Glutamatergic neuron (in vitro differentiated cells): ENCODE measurements at regions not wholly inside any gene's neighbourhood (a gene's known extent, or its start where the extent isn't known, plus 50 kb on each side); places are given as distances from the start of the nearest gene placed in this dataset.

Source experiments
- DNase-seq: peaks from one replicate; pipeline ENCODE4 v3.0.0; 2022
- H3K27ac Mint-ChIP-seq: one replicate; pipeline ENCODE4 v1.8.0; 2020; ENCODE audit warnings: mild to moderate bottlenecking, mixed read lengths, inconsistent platforms; ENCODE audit not compliant: unreplicated experiment
- H3K27me3 Mint-ChIP-seq: one replicate; pipeline ENCODE4 v1.8.0; 2020; ENCODE audit warnings: mild to moderate bottlenecking, moderate library complexity, mixed read lengths, inconsistent platforms; ENCODE audit not compliant: unreplicated experiment
- H3K36me3 Mint-ChIP-seq: one replicate; pipeline ENCODE4 v1.8.0; 2020; ENCODE audit warnings: mild to moderate bottlenecking, mixed read lengths, inconsistent platforms; ENCODE audit not compliant: unreplicated experiment
- H3K4me1 Mint-ChIP-seq: one replicate; pipeline ENCODE4 v1.8.0; 2020; ENCODE audit warnings: mild to moderate bottlenecking, low read depth, mixed read lengths, inconsistent platforms; ENCODE audit not compliant: unreplicated experiment
- H3K4me3 Mint-ChIP-seq: one replicate; pipeline ENCODE4 v1.8.0; 2020; ENCODE audit warnings: mild to moderate bottlenecking, mixed read lengths, inconsistent platforms; ENCODE audit not compliant: unreplicated experiment
- H3K9me3 Mint-ChIP-seq: one replicate; pipeline ENCODE4 v1.8.0; 2020; ENCODE audit warnings: mild to moderate bottlenecking, moderate library complexity, mixed read lengths, inconsistent platforms; ENCODE audit not compliant: unreplicated experiment
- CTCF ChIP-seq: fragments of 200-600 bp; sonication (generic); IDR thresholded peaks from one replicate; pipeline ENCODE4 v1.5.0; 2021; ENCODE audit not compliant: partially characterized antibody, unreplicated experiment

- Mint-ChIP-seq H3K27ac (no peak overlapping the region), H3K4me3 (no peak overlapping the region), H3K36me3 (no peaks in the 10 kb centered on the region), H3K4me1 (peaks cover 7% of the 10 kb centered on the region), H3K27me3 (peaks cover 4% of the 10 kb centered on the region), H3K9me3 (peaks cover 2% of the 10 kb centered on the region)
- TF ChIP-seq CTCF, result no peak
- DNase-seq, result no peak
Measured at GRCh38 chr1:232380596-232380995, 249.3 kb downstream of the SIPA1L2 start.

GRCh38 chr1:232380131-232380530, 249.8 kb downstream of the SIPA1L2 start:
- Mint-ChIP-seq H3K4me3 (no peak overlapping the region), H3K4me1 (peaks cover 7% of the 10 kb centered on the region), H3K27me3 (peaks cover 4% of the 10 kb centered on the region), H3K27ac (no peak overlapping the region), H3K36me3 (no peaks in the 10 kb centered on the region), H3K9me3 (peaks cover 2% of the 10 kb centered on the region)
- no peak for DNase-seq
- TF ChIP-seq CTCF, result no peak

GRCh38 chr1:232379063-232379434, 250.9 kb downstream of the SIPA1L2 start:
- no peak for TF ChIP-seq CTCF
- H3K9me3 Mint-ChIP-seq, result peaks cover 2% of the 10 kb centered on the region
- peaks cover 7% of the 10 kb centered on the region for H3K4me1 Mint-ChIP-seq
- peaks cover 4% of the 10 kb centered on the region for H3K27me3 Mint-ChIP-seq
- no peak for DNase-seq
- H3K36me3 Mint-ChIP-seq, result no peaks in the 10 kb centered on the region
- no peak overlapping the region for H3K4me3 Mint-ChIP-seq
- H3K27ac Mint-ChIP-seq, result no peak overlapping the region

- H3K27me3 Mint-ChIP-seq, result peaks cover 5% of the 10 kb centered on the region
- H3K4me3 Mint-ChIP-seq, result no peak overlapping the region
- no peak overlapping the region for H3K27ac Mint-ChIP-seq
Measured at GRCh38 chr1:232378266-232379062, 251.5 kb downstream of the SIPA1L2 start.

More at GRCh38 chr1:232378266-232379062, 251.5 kb downstream of the SIPA1L2 start:
- no peak for DNase-seq
- no peak for TF ChIP-seq CTCF
- peaks cover 7% of the 10 kb centered on the region for H3K4me1 Mint-ChIP-seq
- H3K36me3 Mint-ChIP-seq, result peaks cover 4% of the 10 kb centered on the region
- peaks cover 2% of the 10 kb centered on the region for H3K9me3 Mint-ChIP-seq
